ENCODE measurements at regions not wholly inside any gene's neighbourhood (a gene's known extent, or its start where the extent isn't known, plus 50 kb on each side); places are given as distances from the start of the nearest gene placed in this dataset.

GRCh38 chr16:49050607-49051006 lies 231.0 kb downstream of the CBLN1 start:
- Mint-ChIP-seq H3K9me3 (ENCODE audit: insufficient read depth) (no peaks in the 10 kb centered on the region), H3K27ac (no peak overlapping the region), H3K4me3 (no peak overlapping the region), H3K27me3 (peaks cover 5% of the 10 kb centered on the region), H3K4me1 (no peaks in the 10 kb centered on the region)
- H3K4me1 ChIP-seq (ENCODE audit: control insufficient read depth in 2 of 2, insufficient read depth in 2 of 2, low read length in 2 of 2): no peaks in the 10 kb centered on the region
- no peak overlapping the region for H3K4me2 ChIP-seq (replicated peaks; ENCODE audit: low read depth, low read length, poor library complexity, severe bottlenecking)
- ATAC-seq (ENCODE audit: low read depth): no peak
- CTCF ChIA-PET: no interaction called here
- H3K79me2 ChIP-seq (ENCODE audit: control insufficient read depth, insufficient read depth, low read length): no peaks in the 10 kb centered on the region
- no peaks in the 10 kb centered on the region for H3K27me3 ChIP-seq (replicated peaks in 1 of 4; ENCODE audit: control extremely low read depth in 1 of 4, control insufficient read depth in 3 of 4, insufficient read depth in 4 of 4, low read length in 3 of 4)
- peaks cover 0 to 10% (median 0%) of the 10 kb centered on the region in 3 donors for H3K9me3 ChIP-seq (ENCODE audit: control extremely low read depth in 1 of 3, control insufficient read depth in 2 of 3, insufficient read depth in 1 of 3, low read length in 2 of 3)
- WGBS (ENCODE audit: insufficient coverage): 85% methylated on average over 4 of the region's 4 CpGs
- intact Hi-C loops (cut with micrococcal nuclease): no loop called here
- POLR2A ChIA-PET: no interaction called here
- H4K20me1 ChIP-seq (ENCODE audit: control insufficient read depth, insufficient read depth, low read length, poor library complexity, severe bottlenecking): no peaks in the 10 kb centered on the region
- no peak overlapping the region for H3K4me3 ChIP-seq (ENCODE audit: control extremely low read depth in 1 of 5, extremely low read depth in 1 of 5, insufficient read depth in 1 of 5, low read depth in 2 of 5, low read length in 4 of 5)
- H3K27ac ChIP-seq (ENCODE audit: low read length in 2 of 2): no peak overlapping the region
- no peaks in the 10 kb centered on the region for H3K36me3 ChIP-seq (replicated peaks in 1 of 2; ENCODE audit: control extremely low read depth in 1 of 2, control insufficient read depth in 1 of 2, extremely low read depth in 1 of 2, insufficient read depth in 2 of 2, low read length in 1 of 2)
- no peak for DNase-seq
- H2AFZ ChIP-seq (ENCODE audit: insufficient read depth, low read depth, low read length, poor library complexity, severe bottlenecking): no peak overlapping the region
- TF ChIP-seq, protein P1, sequence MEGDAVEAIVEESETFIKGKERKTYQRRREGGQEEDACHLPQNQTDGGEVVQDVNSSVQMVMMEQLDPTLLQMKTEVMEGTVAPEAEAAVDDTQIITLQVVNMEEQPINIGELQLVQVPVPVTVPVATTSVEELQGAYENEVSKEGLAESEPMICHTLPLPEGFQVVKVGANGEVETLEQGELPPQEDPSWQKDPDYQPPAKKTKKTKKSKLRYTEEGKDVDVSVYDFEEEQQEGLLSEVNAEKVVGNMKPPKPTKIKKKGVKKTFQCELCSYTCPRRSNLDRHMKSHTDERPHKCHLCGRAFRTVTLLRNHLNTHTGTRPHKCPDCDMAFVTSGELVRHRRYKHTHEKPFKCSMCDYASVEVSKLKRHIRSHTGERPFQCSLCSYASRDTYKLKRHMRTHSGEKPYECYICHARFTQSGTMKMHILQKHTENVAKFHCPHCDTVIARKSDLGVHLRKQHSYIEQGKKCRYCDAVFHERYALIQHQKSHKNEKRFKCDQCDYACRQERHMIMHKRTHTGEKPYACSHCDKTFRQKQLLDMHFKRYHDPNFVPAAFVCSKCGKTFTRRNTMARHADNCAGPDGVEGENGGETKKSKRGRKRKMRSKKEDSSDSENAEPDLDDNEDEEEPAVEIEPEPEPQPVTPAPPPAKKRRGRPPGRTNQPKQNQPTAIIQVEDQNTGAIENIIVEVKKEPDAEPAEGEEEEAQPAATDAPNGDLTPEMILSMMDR (IDR thresholded peaks at IDR 0.05): no peak
- no peak for TF ChIP-seq EZH2 (IDR thresholded peaks at IDR 0.05; ENCODE audit: borderline replicate concordance, insufficient read depth, low read depth, low read length, poor library complexity, severe bottlenecking)
- no peak overlapping the region for H3K9ac ChIP-seq (ENCODE audit: low read length)

DNA sequence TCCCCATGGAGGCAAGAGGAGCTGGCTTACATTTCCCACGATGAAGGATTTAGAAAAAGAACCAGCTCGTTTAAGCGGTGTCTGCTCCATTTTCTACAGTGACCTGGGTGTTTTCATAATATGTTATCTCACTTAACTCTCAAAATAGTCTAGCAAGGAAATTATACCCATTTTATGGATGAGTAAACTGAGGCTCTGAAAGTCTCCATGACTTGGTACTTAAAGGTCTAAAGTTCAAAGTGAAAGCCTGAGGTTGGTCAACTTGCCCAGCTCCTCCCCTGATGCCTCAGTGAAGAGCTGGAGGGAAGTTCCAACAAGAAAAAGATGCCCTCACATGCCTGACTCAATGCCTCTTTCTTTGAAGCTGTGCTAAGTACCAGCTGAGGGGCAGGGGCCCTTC lies 232.0 kb downstream of the CBLN1 start:
- no peak overlapping the region for H3K27ac ChIP-seq (ENCODE audit: low read length in 2 of 2)
- H3K4me1 ChIP-seq (ENCODE audit: control insufficient read depth in 2 of 2, insufficient read depth in 2 of 2, low read length in 2 of 2): no peaks in the 10 kb centered on the region
- DNase-seq: no peak
- POLR2A ChIA-PET: no interaction called here
- Mint-ChIP-seq H3K27me3 (peaks cover 5% of the 10 kb centered on the region), H3K9me3 (ENCODE audit: insufficient read depth) (no peaks in the 10 kb centered on the region), H3K4me3 (no peak overlapping the region), H3K4me1 (no peaks in the 10 kb centered on the region), H3K27ac (no peak overlapping the region)
- 86% methylated on average over 1 of the region's 3 CpGs for whole genome bisulfite sequencing (ENCODE audit: insufficient coverage)
- no peak overlapping the region for H3K4me2 ChIP-seq (replicated peaks; ENCODE audit: low read depth, low read length, poor library complexity, severe bottlenecking)
- H3K9ac ChIP-seq (ENCODE audit: low read length): no peak overlapping the region
- H3K9me3 ChIP-seq (ENCODE audit: control extremely low read depth in 1 of 3, control insufficient read depth in 2 of 3, insufficient read depth in 1 of 3, low read length in 2 of 3): peaks cover 0 to 10% (median 0%) of the 10 kb centered on the region in 3 donors
- H4K20me1 ChIP-seq (ENCODE audit: control insufficient read depth, insufficient read depth, low read length, poor library complexity, severe bottlenecking): no peaks in the 10 kb centered on the region
- CTCF ChIA-PET: no interaction called here
- H3K4me3 ChIP-seq (ENCODE audit: control extremely low read depth in 1 of 5, extremely low read depth in 1 of 5, insufficient read depth in 1 of 5, low read depth in 2 of 5, low read length in 4 of 5): no peak overlapping the region
- no peaks in the 10 kb centered on the region for H3K36me3 ChIP-seq (replicated peaks in 1 of 2; ENCODE audit: control extremely low read depth in 1 of 2, control insufficient read depth in 1 of 2, extremely low read depth in 1 of 2, insufficient read depth in 2 of 2, low read length in 1 of 2)
- no peaks in the 10 kb centered on the region for H3K27me3 ChIP-seq (replicated peaks in 1 of 4; ENCODE audit: control extremely low read depth in 1 of 4, control insufficient read depth in 3 of 4, insufficient read depth in 4 of 4, low read length in 3 of 4)
- no peak for ATAC-seq (ENCODE audit: low read depth)
- no peaks in the 10 kb centered on the region for H3K79me2 ChIP-seq (ENCODE audit: control insufficient read depth, insufficient read depth, low read length)
- H2AFZ ChIP-seq (ENCODE audit: insufficient read depth, low read depth, low read length, poor library complexity, severe bottlenecking): no peak overlapping the region
- intact Hi-C loops (cut with micrococcal nuclease): no loop called here
- TF ChIP-seq, protein P1 (IDR thresholded peaks at IDR 0.05): no peak
- TF ChIP-seq EZH2 (IDR thresholded peaks at IDR 0.05; ENCODE audit: borderline replicate concordance, insufficient read depth, low read depth, low read length, poor library complexity, severe bottlenecking): no peak

Data from B cell (primary cell).